Spinal cord (tissue), 9 donors: ENCODE measurements at regions not wholly inside any gene's neighbourhood (a gene's known extent, or its start where the extent isn't known, plus 50 kb on each side); places are given as distances from the start of the nearest gene placed in this dataset.

Source experiments
- DNase-seq, 6 donors: peaks; one replicate each; pipeline versions ENCODE4 v3.0.0 to v3.0.0-alpha.2; 2013 to 2015; ENCODE audit warnings: low spot score in 6 of 6, low read depth in 4 of 6
- H3K27ac ChIP-seq: one replicate; pipeline ENCODE4 v1.5.1; 2013; ENCODE audit warnings: low read depth, low read length, control low read depth
- H3K27me3 ChIP-seq: one replicate; pipeline ENCODE4 v1.6.1; 2013; ENCODE audit warnings: low read length; ENCODE audit not compliant: control insufficient read depth, insufficient read depth
- H3K36me3 ChIP-seq: one replicate; pipeline ENCODE4 v1.6.1; 2013; ENCODE audit warnings: low read length; ENCODE audit not compliant: control insufficient read depth, insufficient read depth
- H3K4me1 ChIP-seq: one replicate; pipeline ENCODE4 v1.6.1; 2013; ENCODE audit warnings: low read length; ENCODE audit not compliant: control insufficient read depth, insufficient read depth
- H3K4me3 ChIP-seq: one replicate; pipeline ENCODE4 v1.5.1; 2013; ENCODE audit warnings: low read depth, low read length, control low read depth
- H3K9me3 ChIP-seq: one replicate; pipeline ENCODE4 v1.6.1; 2013; ENCODE audit warnings: low read length; ENCODE audit not compliant: control insufficient read depth, insufficient read depth
- WGBS: methylation state at CpG from one replicate; pipeline ENCODE4 v1.1.5; 2013; ENCODE audit warnings: missing lambda C conversion rate; ENCODE audit not compliant: insufficient coverage; 5-methylcytosine and 5-hydroxymethylcytosine counted together
- donor health status: healthy.

DNA sequence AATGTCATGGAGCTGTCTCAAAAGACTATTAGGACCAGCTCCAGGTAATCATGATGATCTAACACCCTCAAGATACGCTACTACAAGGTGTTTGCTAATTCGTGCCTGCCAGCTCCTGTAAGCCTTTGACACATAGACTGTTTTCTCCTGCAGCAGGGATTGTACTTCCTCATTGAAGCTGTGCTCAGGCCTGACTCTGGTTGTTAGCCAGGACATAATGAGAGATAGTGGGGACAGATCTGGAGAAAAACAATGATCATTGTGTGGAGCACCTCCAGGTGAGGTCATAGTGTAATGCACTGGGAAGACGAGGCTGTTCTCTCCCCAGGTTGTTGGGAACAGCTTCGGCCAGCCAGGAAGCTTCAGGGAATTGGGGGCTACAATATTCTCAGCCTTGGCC is 94.6 kb downstream of the SETD4 start:
- Histone ChIP-seq H3K4me1 (no peaks in the 10 kb centered on the region), H3K36me3 (no peaks in the 10 kb centered on the region), H3K4me3 (no peak overlapping the region), H3K9me3 (no peaks in the 10 kb centered on the region), H3K27me3 (no peaks in the 10 kb centered on the region), H3K27ac (no peak overlapping the region)
- DNase-seq: no peak
- 88% methylated on average over 4 of the region's 4 CpGs for WGBS

DNA sequence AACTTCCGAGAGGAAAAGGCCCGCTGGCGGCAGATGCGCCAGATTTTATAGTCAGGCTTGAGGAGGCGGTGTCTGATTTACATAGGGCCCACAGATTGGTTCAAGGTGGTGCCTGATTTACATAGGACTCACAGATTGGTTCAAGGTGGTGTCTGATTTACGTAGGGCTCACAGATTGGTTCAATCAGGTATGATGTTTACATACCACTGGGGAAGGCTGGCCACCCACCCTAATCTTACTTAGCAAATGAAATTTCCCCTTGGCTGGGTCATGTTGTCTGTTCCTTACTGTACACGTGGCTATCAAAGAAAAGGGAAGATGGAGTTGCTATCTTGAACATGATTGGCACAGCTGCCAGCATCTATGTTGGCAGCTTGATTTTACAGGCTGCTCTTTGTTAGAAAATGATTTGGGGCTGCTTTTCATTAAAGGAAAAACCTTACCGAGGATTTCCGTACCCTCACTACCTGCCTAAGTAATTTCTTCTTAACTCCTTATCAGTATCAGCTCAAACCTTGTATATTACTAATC is 96.3 kb downstream of the SETD4 start:
- no peaks in the 10 kb centered on the region for H3K4me1 ChIP-seq
- H3K36me3 ChIP-seq: no peaks in the 10 kb centered on the region
- no peak overlapping the region for H3K27ac ChIP-seq
- H3K27me3 ChIP-seq: no peaks in the 10 kb centered on the region
- WGBS: 79% methylated on average over 6 of the region's 9 CpGs
- H3K4me3 ChIP-seq: no peak overlapping the region
- no peak for DNase-seq
- H3K9me3 ChIP-seq: no peaks in the 10 kb centered on the region

DNA sequence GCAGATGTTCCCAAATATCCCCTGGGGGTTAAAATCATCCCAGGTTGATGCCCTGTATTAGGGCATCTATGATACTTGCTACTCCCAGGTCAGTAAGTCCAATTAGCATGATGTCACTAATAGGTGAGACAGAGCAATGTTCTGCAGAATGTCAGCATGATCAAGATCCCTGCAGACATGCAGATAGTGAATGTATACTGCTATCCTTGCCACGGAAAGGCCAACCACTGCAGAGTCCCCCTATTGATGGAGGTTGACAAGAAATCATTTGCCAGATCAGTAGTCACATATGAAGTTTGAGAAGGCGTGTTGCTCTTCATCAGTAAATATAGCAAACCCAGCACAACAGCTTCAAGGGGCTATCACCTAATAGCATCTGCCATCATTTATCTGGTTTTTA is 97.4 kb downstream of the SETD4 start:
- Histone ChIP-seq H3K27ac (no peak overlapping the region), H3K36me3 (no peaks in the 10 kb centered on the region), H3K4me3 (no peak overlapping the region), H3K4me1 (no peaks in the 10 kb centered on the region), H3K27me3 (no peaks in the 10 kb centered on the region), H3K9me3 (no peaks in the 10 kb centered on the region)
- no peak for DNase-seq
- WGBS: 100% methylated on average over 1 of the region's 2 CpGs

DNA sequence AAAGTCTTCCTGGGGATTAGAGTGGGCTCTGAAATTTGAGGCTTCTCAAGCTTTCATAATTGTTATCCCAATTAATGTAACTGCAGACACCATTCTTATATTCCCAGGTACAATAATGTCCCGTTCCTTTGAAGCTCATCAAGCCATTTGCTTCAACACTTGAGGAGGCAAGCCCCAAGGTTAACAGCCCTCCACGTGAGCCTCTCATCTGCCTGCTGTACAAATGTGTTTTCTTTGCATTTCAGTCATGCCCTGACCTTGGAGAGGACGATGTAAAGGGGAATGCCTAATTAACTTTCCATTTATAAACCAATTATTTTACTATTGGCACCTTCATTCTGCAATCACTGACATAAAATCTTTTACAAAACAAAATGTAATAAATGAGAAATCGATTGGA is 106.3 kb downstream of the SETD4 start:
- 69% methylated on average over 2 of the region's 4 CpGs for WGBS
- H3K27ac ChIP-seq: no peak overlapping the region

DNA sequence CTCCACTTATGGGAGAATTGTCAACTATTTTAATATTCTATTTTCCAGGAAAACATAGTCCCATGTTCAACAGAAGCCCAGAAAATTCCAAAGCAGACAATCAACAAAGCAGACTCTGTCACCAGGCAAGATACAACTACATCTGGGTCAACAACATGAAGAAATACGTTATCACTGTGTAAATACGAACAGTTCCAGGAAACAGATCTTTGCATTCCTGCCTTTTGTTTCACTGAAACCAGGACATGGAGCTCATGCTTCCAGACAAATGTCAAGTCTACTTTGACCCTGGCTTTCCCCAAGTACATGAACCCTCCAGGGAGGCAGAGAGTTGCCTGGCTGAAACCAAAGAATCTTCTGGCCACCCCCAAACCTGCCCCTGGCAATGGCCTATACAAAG is 106.7 kb downstream of the SETD4 start:
- WGBS: 59% methylated on average over 2 of the region's 2 CpGs
- DNase-seq: peak in 2 of 6 donors; percentile 2 to 16
- no peak overlapping the region for H3K4me3 ChIP-seq

More for the DNA sequence above, 106.3 kb downstream of the SETD4 start:
- no peaks in the 10 kb centered on the region for H3K36me3 ChIP-seq
- no peaks in the 10 kb centered on the region for H3K27me3 ChIP-seq
- no peaks in the 10 kb centered on the region for H3K4me1 ChIP-seq
- H3K9me3 ChIP-seq: no peaks in the 10 kb centered on the region
- H3K4me3 ChIP-seq: no peak overlapping the region
- peak in 1 of 6 donors; percentile 20 for DNase-seq

DNA sequence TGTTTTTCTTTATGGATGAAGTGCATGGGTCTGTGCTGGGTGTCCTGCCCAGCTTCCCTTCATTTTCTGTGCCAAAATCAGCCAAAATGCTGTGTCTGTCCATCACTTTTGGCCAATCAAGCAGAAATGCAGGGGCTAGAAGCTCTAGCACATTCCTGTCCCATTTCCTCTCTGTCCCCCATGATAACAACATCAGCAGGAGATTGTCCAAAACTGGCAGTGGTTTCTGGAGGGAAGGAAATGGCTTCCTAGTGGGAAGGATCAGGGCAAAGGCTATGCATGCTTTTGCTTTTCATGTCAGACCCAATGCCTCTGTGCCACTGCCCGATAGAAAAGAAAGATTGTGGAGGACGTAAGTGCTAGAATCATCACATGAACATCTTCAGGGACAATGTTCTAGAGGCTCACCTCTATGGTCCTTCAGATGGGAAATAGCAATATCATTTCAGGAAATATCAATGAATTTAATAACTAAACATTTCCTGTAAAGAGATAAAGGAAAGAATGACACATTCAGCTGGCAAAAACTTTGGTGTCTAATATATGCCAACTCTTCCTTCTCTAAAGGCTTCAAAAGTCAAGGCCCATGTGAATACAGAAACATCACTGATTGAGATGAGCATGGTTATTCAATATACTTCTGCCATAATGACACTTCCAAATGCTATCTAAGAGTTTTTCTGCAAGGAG is 107.5 kb downstream of the SETD4 start:
- H3K27ac ChIP-seq: no peak overlapping the region
- no peaks in the 10 kb centered on the region for H3K9me3 ChIP-seq
- WGBS: 100% methylated on average over 1 of the region's 2 CpGs
- no peak overlapping the region for H3K4me3 ChIP-seq
- H3K27me3 ChIP-seq: no peaks in the 10 kb centered on the region
- H3K4me1 ChIP-seq: no peaks in the 10 kb centered on the region
- H3K36me3 ChIP-seq: no peaks in the 10 kb centered on the region
- DNase-seq: no peak

More for the DNA sequence above, 106.7 kb downstream of the SETD4 start:
- H3K9me3 ChIP-seq: no peaks in the 10 kb centered on the region
- no peaks in the 10 kb centered on the region for H3K36me3 ChIP-seq
- no peaks in the 10 kb centered on the region for H3K4me1 ChIP-seq
- no peaks in the 10 kb centered on the region for H3K27me3 ChIP-seq
- no peak overlapping the region for H3K27ac ChIP-seq

DNA sequence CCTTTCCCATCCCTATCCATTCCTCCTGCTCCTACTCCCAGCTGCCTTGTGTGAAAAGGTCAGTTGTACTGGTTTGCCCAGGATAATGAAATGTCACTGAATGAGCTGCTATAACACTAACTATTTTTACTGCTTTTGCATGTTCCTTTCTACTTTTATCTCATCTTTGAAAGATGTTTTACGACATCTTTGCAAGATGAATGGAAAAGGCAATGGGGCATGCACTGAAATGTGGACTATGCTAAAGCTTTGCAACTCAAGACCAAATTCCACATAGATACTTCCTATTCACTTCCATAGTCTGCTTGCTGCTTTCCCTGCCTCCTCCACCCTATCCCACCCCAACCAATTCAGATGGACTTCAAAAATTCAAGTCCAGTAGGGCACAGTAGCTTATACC is 111.3 kb downstream of the SETD4 start:
- Histone ChIP-seq H3K4me1 (no peaks in the 10 kb centered on the region), H3K9me3 (no peaks in the 10 kb centered on the region), H3K36me3 (no peaks in the 10 kb centered on the region), H3K27me3 (no peaks in the 10 kb centered on the region), H3K27ac (no peak overlapping the region), H3K4me3 (no peak overlapping the region)
- no CpG with 5 or more reads among the region's 1 CpG for WGBS
- no peak for DNase-seq

DNA sequence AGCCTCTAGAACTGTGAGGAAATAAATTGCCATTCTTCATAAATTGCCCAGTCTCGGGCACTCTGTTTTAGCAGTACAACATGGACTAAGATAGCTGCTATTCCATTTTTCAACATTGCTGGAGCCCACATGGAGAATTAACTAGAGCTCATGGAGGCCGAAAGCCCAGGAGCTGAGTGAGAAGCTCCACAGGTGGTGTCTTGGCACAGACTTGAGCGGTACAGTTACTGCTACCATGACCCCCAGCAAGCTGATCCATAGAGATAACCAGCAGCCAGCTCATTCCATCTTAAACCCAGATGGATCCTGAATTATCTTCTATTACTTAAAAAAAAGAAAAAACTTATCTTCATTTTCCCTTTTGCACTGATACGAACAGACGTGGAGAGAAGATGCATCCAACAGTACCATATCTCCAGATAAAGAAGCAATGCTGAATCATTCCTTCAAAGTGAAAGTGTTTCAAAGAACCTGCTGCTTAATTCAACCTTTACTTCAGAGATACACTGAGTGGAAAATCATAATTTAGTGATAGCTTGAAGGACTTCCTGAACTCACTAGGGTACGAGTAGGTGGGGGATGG is 115.1 kb downstream of the SETD4 start:
- H3K27ac ChIP-seq: no peak overlapping the region
- H3K4me1 ChIP-seq: no peaks in the 10 kb centered on the region
- H3K4me3 ChIP-seq: no peak overlapping the region
- WGBS: 100% methylated on average over 3 of the region's 6 CpGs
- no peaks in the 10 kb centered on the region for H3K27me3 ChIP-seq
- DNase-seq: no peak
- H3K36me3 ChIP-seq: no peaks in the 10 kb centered on the region
- no peaks in the 10 kb centered on the region for H3K9me3 ChIP-seq

DNA sequence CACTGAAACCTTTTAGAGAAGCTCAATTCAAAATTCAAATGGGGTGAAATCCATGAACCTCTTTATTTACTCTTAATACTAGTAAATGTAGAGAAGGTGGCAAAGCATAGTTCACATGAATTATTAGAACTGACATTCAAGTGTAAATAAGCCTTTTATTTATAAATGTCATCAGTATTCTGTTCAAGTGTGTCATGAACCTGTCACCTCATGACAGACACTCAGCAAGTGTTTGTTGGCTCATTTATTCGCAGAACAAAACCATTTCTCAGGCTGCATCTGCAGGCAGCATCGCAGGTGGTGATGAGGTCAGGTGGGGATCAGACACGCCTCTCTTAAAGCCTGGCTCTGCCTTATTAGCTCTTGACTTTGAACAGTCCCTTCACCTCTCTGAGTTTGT is 116.6 kb downstream of the SETD4 start:
- Histone ChIP-seq H3K27me3 (peaks cover 3% of the 10 kb centered on the region), H3K9me3 (no peaks in the 10 kb centered on the region), H3K27ac (no peak overlapping the region), H3K36me3 (no peaks in the 10 kb centered on the region), H3K4me1 (no peaks in the 10 kb centered on the region), H3K4me3 (no peak overlapping the region)
- WGBS: 58% methylated on average over 3 of the region's 3 CpGs
- peak in 1 of 6 donors; percentile 18 for DNase-seq
